Keratinocyte (primary cell): ENCODE measurements at regions not wholly inside any gene's neighbourhood (a gene's known extent, or its start where the extent isn't known, plus 50 kb on each side); places are given as distances from the start of the nearest gene placed in this dataset.

ENCODE experiments used
- DNase-seq: peaks from one replicate; pipeline ENCODE4 v3.0.0-alpha.2; 2011; ENCODE audit warnings: low read depth, missing footprints, low spot score
- FAIRE-seq: peaks from 2 replicates; lab custom pipeline; 2011; peaks lifted over from hg19 to GRCh38; lab: Jason Lieb, UNC
- H2AFZ ChIP-seq: 2 replicates; pipeline ENCODE4 v1.6.0; 2012; ENCODE audit warnings: low read length, control low read depth, inconsistent platforms; ENCODE audit not compliant: control insufficient read depth
- H3K27ac ChIP-seq: 2 replicates; pipeline ENCODE4 v1.5.1; 2011; ENCODE audit warnings: low read length; ENCODE audit not compliant: control insufficient read depth, insufficient read depth
- H3K27me3 ChIP-seq: 3 replicates; pipeline ENCODE4 v1.6.0; 2011; ENCODE audit warnings: low read length; ENCODE audit not compliant: control insufficient read depth, insufficient read depth; ENCODE audit errors: extremely low read depth
- H3K36me3 ChIP-seq, 2 experiments: 2 replicates in 1 of 2; 3 replicates in 1 of 2; pipeline ENCODE4 v1.5.1; 2011; ENCODE audit warnings: low read length in 2 of 2, mild to moderate bottlenecking in 1 of 2; ENCODE audit not compliant: control insufficient read depth in 2 of 2, insufficient read depth in 2 of 2; ENCODE audit errors: extremely low read depth in 1 of 2
- H3K4me1 ChIP-seq: 3 replicates; pipeline ENCODE4 v1.5.1; 2011; ENCODE audit warnings: low read length; ENCODE audit not compliant: control insufficient read depth, insufficient read depth; ENCODE audit errors: extremely low read depth
- H3K4me2 ChIP-seq: 3 replicates; pipeline ENCODE4 v1.6.0; 2011; ENCODE audit warnings: low read depth, low read length; ENCODE audit not compliant: control insufficient read depth, insufficient read depth; ENCODE audit errors: extremely low read depth
- H3K4me3 ChIP-seq, 3 experiments: fragments of 200-600 bp in 1 of 3; sonication (generic) in 1 of 3; 2 replicates in 2 of 3; 3 replicates in 1 of 3; pipeline ENCODE4 v1.5.1; 2011 to 2016; ENCODE audit warnings: low read length in 3 of 3, mild to moderate bottlenecking in 3 of 3, control low read depth in 2 of 3, inconsistent platforms in 1 of 3, low read depth in 1 of 3, mixed read lengths in 1 of 3, mixed run types in 1 of 3, moderate library complexity in 1 of 3; ENCODE audit not compliant: control insufficient read depth in 2 of 3, insufficient read depth in 2 of 3; ENCODE audit errors: extremely low read depth in 1 of 3
- H3K79me2 ChIP-seq: 2 replicates; pipeline ENCODE4 v1.6.0; 2012; ENCODE audit warnings: low read length; ENCODE audit not compliant: control insufficient read depth, insufficient read depth
- H3K9ac ChIP-seq: 3 replicates; pipeline ENCODE4 v1.6.0; 2011; ENCODE audit warnings: low read length; ENCODE audit not compliant: control insufficient read depth, insufficient read depth; ENCODE audit errors: extremely low read depth
- H3K9me1 ChIP-seq: 3 replicates; pipeline ENCODE4 v1.6.0; 2011; ENCODE audit warnings: low read length; ENCODE audit not compliant: control insufficient read depth, insufficient read depth; ENCODE audit errors: extremely low read depth
- H3K9me3 ChIP-seq: 2 replicates; pipeline ENCODE4 v1.5.1; 2012; ENCODE audit warnings: low read depth, low read length; ENCODE audit not compliant: control insufficient read depth
- H4K20me1 ChIP-seq: 3 replicates; pipeline ENCODE4 v1.6.0; 2011; ENCODE audit warnings: low read length; ENCODE audit not compliant: control insufficient read depth, insufficient read depth; ENCODE audit errors: extremely low read depth
- EZH2 ChIP-seq: IDR thresholded peaks from one replicate; pipeline ENCODE4 v1.6.1; 2012; ENCODE audit warnings: inconsistent platforms, mild to moderate bottlenecking, low read length, moderate library complexity
- dilution Hi-C: fragments of 300-500 bp; cut with MboI; formaldehyde crosslinking; loops from one replicate; pipeline ENCODE4 v1.7.0; 2020; ENCODE audit warnings: low sequenced_read_pairs; ENCODE audit not compliant: extremely low pct_ligation_motif_present
- TF ChIP-seq, protein P1 (sequence below), 3 experiments: IDR thresholded peaks in 1 of 3; conservative IDR thresholded peaks in 1 of 3; optimal IDR thresholded peaks in 1 of 3; 2 replicates in 2 of 3; 3 replicates in 1 of 3; pipeline versions ENCODE3 to v1.5.1; 2011; ENCODE audit warnings: low read length in 3 of 3, mild to moderate bottlenecking in 3 of 3, moderate library complexity in 2 of 3, control low read depth in 1 of 3, inconsistent platforms in 1 of 3; ENCODE audit not compliant: insufficient read depth in 2 of 3; ENCODE audit errors: extremely low read depth in 1 of 3

DNA sequence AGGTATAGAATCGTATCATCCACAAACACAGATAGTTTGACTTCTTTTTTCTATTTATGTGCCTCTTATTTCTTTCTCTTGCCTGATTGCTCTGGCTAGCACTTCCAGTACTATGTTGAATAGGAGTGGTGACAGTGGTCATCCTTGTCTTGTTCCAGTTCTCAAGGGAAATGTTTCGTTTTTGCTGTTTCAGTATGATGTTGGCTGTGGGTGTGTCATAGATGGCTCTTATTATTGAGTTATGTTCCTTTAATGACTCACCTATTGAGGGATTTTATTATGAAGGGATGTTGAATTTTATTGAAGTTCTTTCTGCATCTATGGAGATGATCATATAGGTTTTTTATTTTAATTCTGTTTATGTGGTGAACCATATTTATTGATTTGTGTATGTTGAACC is 70.3 kb downstream of the ENC1 start:
- H3K9ac ChIP-seq, result no peak overlapping the region
- no peaks in the 10 kb centered on the region for H3K9me3 ChIP-seq
- H3K4me1 ChIP-seq, result peaks cover 3% of the 10 kb centered on the region
- TF ChIP-seq EZH2, result no peak
- TF ChIP-seq, protein P1, sequence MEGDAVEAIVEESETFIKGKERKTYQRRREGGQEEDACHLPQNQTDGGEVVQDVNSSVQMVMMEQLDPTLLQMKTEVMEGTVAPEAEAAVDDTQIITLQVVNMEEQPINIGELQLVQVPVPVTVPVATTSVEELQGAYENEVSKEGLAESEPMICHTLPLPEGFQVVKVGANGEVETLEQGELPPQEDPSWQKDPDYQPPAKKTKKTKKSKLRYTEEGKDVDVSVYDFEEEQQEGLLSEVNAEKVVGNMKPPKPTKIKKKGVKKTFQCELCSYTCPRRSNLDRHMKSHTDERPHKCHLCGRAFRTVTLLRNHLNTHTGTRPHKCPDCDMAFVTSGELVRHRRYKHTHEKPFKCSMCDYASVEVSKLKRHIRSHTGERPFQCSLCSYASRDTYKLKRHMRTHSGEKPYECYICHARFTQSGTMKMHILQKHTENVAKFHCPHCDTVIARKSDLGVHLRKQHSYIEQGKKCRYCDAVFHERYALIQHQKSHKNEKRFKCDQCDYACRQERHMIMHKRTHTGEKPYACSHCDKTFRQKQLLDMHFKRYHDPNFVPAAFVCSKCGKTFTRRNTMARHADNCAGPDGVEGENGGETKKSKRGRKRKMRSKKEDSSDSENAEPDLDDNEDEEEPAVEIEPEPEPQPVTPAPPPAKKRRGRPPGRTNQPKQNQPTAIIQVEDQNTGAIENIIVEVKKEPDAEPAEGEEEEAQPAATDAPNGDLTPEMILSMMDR (optimal IDR thresholded peaks at IDR 0.05 in 1 of 3, IDR thresholded peaks at IDR 0.05 in 1 of 3, conservative IDR thresholded peaks at IDR 0.05 in 1 of 3; ENCODE audit: extremely low read depth in 1 of 3, insufficient read depth in 2 of 3, low read length in 3 of 3), result no peak
- H3K4me2 ChIP-seq, result no peak overlapping the region
- dilution Hi-C loops, result no loop called here
- H3K36me3 ChIP-seq, result no peaks in the 10 kb centered on the region
- DNase-seq, result no peak
- H3K27ac ChIP-seq, result no peak overlapping the region
- no peaks in the 10 kb centered on the region for H3K79me2 ChIP-seq
- H2AFZ ChIP-seq, result no peak overlapping the region
- no peak overlapping the region for H3K4me3 ChIP-seq
- no peaks in the 10 kb centered on the region for H4K20me1 ChIP-seq
- no peaks in the 10 kb centered on the region for H3K27me3 ChIP-seq
- H3K9me1 ChIP-seq, result no peaks in the 10 kb centered on the region
- no peak for FAIRE-seq

DNA sequence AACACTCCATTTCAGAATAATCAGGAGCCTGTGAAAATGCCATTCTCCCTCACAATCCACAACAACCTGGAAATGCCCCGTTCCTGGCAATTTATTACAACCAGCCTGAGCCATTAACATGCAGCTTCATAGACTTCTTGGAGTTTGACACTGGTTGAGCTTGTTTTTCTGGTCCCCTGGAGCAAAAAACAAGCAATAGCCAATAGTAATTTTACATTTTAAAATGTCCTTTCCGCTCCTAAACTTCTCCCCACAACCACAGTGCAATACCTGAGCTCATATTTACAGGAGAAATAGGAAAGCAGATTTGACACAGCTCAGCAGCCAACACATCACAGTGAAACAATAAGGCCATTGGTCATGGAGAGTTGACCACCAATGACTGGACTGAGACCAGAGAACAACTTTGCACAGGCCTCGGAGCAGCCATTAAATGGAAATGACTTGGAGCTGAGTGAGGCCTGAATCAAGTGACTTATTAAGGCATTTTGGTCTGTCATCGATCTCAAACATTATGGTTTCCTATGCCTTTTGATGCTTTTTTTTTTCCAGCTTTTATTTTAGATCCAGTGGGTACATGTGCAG is 73.0 kb downstream of the ENC1 start:
- no peaks in the 10 kb centered on the region for H3K27me3 ChIP-seq
- H3K4me3 ChIP-seq, result no peak overlapping the region
- H3K9ac ChIP-seq, result no peak overlapping the region
- dilution Hi-C loops, result no loop called here
- no peaks in the 10 kb centered on the region for H3K79me2 ChIP-seq
- no peaks in the 10 kb centered on the region for H3K4me1 ChIP-seq
- no peaks in the 10 kb centered on the region for H4K20me1 ChIP-seq
- H3K9me3 ChIP-seq, result no peaks in the 10 kb centered on the region
- DNase-seq (no peak), FAIRE-seq (peak; percentile 44)
- H3K27ac ChIP-seq, result no peak overlapping the region
- H3K9me1 ChIP-seq, result no peaks in the 10 kb centered on the region
- H3K4me2 ChIP-seq, result peak overlapping the region; percentile 7
- no peak for TF ChIP-seq EZH2
- TF ChIP-seq, protein P1 (optimal IDR thresholded peaks at IDR 0.05 in 1 of 3, IDR thresholded peaks at IDR 0.05 in 1 of 3, conservative IDR thresholded peaks at IDR 0.05 in 1 of 3; ENCODE audit: extremely low read depth in 1 of 3, insufficient read depth in 2 of 3, low read length in 3 of 3), result no peak
- H3K36me3 ChIP-seq, result no peaks in the 10 kb centered on the region
- peak overlapping the region; percentile 45 for H2AFZ ChIP-seq
